Endodermal cell (in vitro differentiated cells): ENCODE measurements at regions not wholly inside any gene's neighbourhood (a gene's known extent, or its start where the extent isn't known, plus 50 kb on each side); places are given as distances from the start of the nearest gene placed in this dataset.

Experiments used
- DNase-seq: peaks from one replicate; pipeline ENCODE4 v3.0.0-alpha.2; 2017
- H3K27ac ChIP-seq: 2 replicates; pipeline ENCODE4 v1.5.1; 2013; ENCODE audit warnings: mild to moderate bottlenecking, low read depth, low read length, moderate library complexity
- H3K27me3 ChIP-seq: 2 replicates; pipeline ENCODE4 v1.6.1; 2013; ENCODE audit warnings: mild to moderate bottlenecking, low read length, moderate library complexity; ENCODE audit not compliant: insufficient read depth, control insufficient read depth, poor library complexity, severe bottlenecking
- H3K36me3 ChIP-seq: 2 replicates; pipeline ENCODE4 v1.7.0; 2013; ENCODE audit warnings: mild to moderate bottlenecking, low read length, moderate library complexity; ENCODE audit not compliant: control insufficient read depth, insufficient read depth
- H3K4me1 ChIP-seq: one replicate; pipeline ENCODE4 v1.7.0; 2013; ENCODE audit warnings: low read length; ENCODE audit not compliant: control insufficient read depth, insufficient read depth
- H3K4me3 ChIP-seq: 2 replicates; pipeline ENCODE4 v1.5.1; 2013; ENCODE audit warnings: mild to moderate bottlenecking, low read length, moderate library complexity
- H3K9ac ChIP-seq: 2 replicates; pipeline ENCODE4 v1.6.1; 2013; ENCODE audit warnings: mild to moderate bottlenecking, low read length, moderate library complexity; ENCODE audit not compliant: poor library complexity, severe bottlenecking; ENCODE audit errors: extremely low read depth
- H3K9me3 ChIP-seq: 2 replicates; pipeline ENCODE4 v1.6.1; 2013; ENCODE audit warnings: mild to moderate bottlenecking, low read length, moderate library complexity; ENCODE audit not compliant: control insufficient read depth
- H3K27ac Mint-ChIP-seq: 2 replicates; pipeline ENCODE4 v1.8.0; 2020; ENCODE audit warnings: mixed read lengths
- H3K27me3 Mint-ChIP-seq: 2 replicates; pipeline ENCODE4 v1.8.0; 2021; ENCODE audit warnings: mild to moderate bottlenecking, mixed read lengths; ENCODE audit not compliant: insufficient read depth
- H3K36me3 Mint-ChIP-seq: 2 replicates; pipeline ENCODE4 v1.8.0; 2020; ENCODE audit warnings: low read depth, mixed read lengths
- H3K4me1 Mint-ChIP-seq: 2 replicates; pipeline ENCODE4 v1.8.0; 2020; ENCODE audit warnings: mixed read lengths
- H3K4me3 Mint-ChIP-seq: 2 replicates; pipeline ENCODE4 v1.8.0; 2020; ENCODE audit warnings: mild to moderate bottlenecking, moderate library complexity, mixed read lengths
- H3K9me3 Mint-ChIP-seq: 2 replicates; pipeline ENCODE4 v1.8.0; 2020; ENCODE audit warnings: mild to moderate bottlenecking, mixed read lengths
- CTCF ChIP-seq: fragments of 200-600 bp; sonication (generic); conservative IDR thresholded peaks from 2 replicates; pipeline ENCODE4 v1.5.0; 2021; ENCODE audit warnings: antibody characterized with exemption, mild to moderate bottlenecking
- WGBS, 2 experiments: methylation state at CpG; one replicate each; pipeline versions ENCODE4 v1.1.5 to v1.1.7; 2013; ENCODE audit warnings: missing lambda C conversion rate in 2 of 2, mixed read lengths in 1 of 2; ENCODE audit not compliant: insufficient coverage in 1 of 2, insufficient read length in 1 of 2; 5-methylcytosine and 5-hydroxymethylcytosine counted together

- no peaks in the 10 kb centered on the region for H3K4me1 Mint-ChIP-seq
- DNase-seq, result no peak
- no peaks in the 10 kb centered on the region for H3K9me3 ChIP-seq
- no peaks in the 10 kb centered on the region for H3K36me3 Mint-ChIP-seq
- no peaks in the 10 kb centered on the region for H3K36me3 ChIP-seq
- no peaks in the 10 kb centered on the region for H3K9me3 Mint-ChIP-seq
- no peaks in the 10 kb centered on the region for H3K27me3 Mint-ChIP-seq
- no peak overlapping the region for H3K9ac ChIP-seq
- TF ChIP-seq CTCF, result no peak
- no peak overlapping the region for H3K27ac ChIP-seq
- no peaks in the 10 kb centered on the region for H3K27me3 ChIP-seq
- no peaks in the 10 kb centered on the region for H3K4me1 ChIP-seq
- no peak overlapping the region for H3K4me3 ChIP-seq
- WGBS, 2 experiments, result 98 to 100% methylated on average over 2 of the region's 2 CpGs
- H3K4me3 Mint-ChIP-seq, result no peak overlapping the region
- H3K27ac Mint-ChIP-seq, result no peak overlapping the region
These were observed 1985.2 kb upstream of the CDH9 start for GRCh38 chr5:29023541-29023940.

- Mint-ChIP-seq H3K27me3 (no peaks in the 10 kb centered on the region), H3K4me1 (no peaks in the 10 kb centered on the region), H3K9me3 (no peaks in the 10 kb centered on the region), H3K27ac (no peak overlapping the region), H3K4me3 (no peak overlapping the region), H3K36me3 (no peaks in the 10 kb centered on the region)
- Histone ChIP-seq H3K27ac (no peak overlapping the region), H3K36me3 (no peaks in the 10 kb centered on the region), H3K4me3 (no peak overlapping the region), H3K9ac (no peak overlapping the region), H3K27me3 (no peaks in the 10 kb centered on the region), H3K9me3 (no peaks in the 10 kb centered on the region), H3K4me1 (no peaks in the 10 kb centered on the region)
- TF ChIP-seq CTCF, result no peak
- 93% methylated on average over 3 of the region's 3 CpGs; no CpG with 5 or more reads in 1 of the 2 experiments for WGBS, 2 experiments
- DNase-seq, result no peak
These were observed 1979.1 kb upstream of the CDH9 start for GRCh38 chr5:29017501-29017900.

DNA sequence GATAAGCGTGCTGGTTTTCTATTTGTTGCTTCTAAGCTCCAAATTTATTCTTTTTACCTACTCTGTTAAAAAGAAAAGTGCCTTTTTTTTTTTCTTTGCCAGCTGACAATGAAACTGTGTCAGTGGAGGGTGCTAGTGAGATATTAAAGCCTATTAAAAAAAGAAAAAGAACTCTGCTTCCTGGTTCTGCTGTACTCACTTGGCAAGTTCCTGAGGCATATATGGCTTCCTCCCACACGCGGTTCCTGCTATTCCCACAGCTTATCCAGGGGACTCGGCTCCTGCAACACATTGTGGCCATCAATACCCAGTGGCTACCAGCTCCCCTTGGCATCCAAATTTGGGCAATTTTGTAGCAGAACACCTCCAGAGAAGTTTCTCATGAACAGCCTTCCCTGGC is 1977.7 kb upstream of the CDH9 start:
- no peaks in the 10 kb centered on the region for H3K4me1 Mint-ChIP-seq
- WGBS, 2 experiments, result 87 to 89% methylated on average over 3 to 4 of the region's 4 CpGs
- no peaks in the 10 kb centered on the region for H3K36me3 Mint-ChIP-seq
- H3K4me3 Mint-ChIP-seq, result no peak overlapping the region
- H3K27ac ChIP-seq, result no peak overlapping the region
- H3K9me3 ChIP-seq, result no peaks in the 10 kb centered on the region
- no peaks in the 10 kb centered on the region for H3K27me3 Mint-ChIP-seq
- no peaks in the 10 kb centered on the region for H3K27me3 ChIP-seq
- H3K4me1 ChIP-seq, result no peaks in the 10 kb centered on the region
- no peak overlapping the region for H3K27ac Mint-ChIP-seq
- H3K4me3 ChIP-seq, result no peak overlapping the region
- no peak for DNase-seq
- H3K9me3 Mint-ChIP-seq, result no peaks in the 10 kb centered on the region
- no peak for TF ChIP-seq CTCF
- no peaks in the 10 kb centered on the region for H3K36me3 ChIP-seq
- H3K9ac ChIP-seq, result no peak overlapping the region
